ENCODE measurements at regions not wholly inside any gene's neighbourhood (a gene's known extent, or its start where the extent isn't known, plus 50 kb on each side); places are given as distances from the start of the nearest gene placed in this dataset.

- DNase-seq, result no peak
Measured at GRCh38 chr13:36493046-36493445, 60.8 kb downstream of the CCNA1 start.

GRCh38 chr13:36495431-36495830 is 63.1 kb downstream of the CCNA1 start:
- no peak for DNase-seq

DNA sequence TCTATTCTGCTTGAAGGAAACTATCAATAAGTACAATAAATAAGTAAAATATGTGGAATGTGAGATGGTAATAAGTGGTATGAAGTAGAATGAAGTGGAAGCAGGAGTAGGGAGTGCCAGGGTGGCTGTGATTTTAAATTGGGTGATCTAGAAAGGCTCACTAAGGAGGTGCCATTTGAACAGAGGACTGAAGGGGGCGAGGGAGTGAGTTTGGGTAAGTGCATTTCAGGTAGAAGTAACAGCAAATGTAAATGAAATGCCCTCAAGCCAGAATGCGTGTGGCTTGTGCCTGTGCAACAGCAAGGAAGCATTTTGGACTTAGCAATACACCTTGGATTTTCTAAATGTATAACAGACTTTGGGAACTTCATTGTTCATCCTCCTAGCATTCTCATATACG is 77.1 kb downstream of the CCNA1 start:
- no peak for DNase-seq

DNA sequence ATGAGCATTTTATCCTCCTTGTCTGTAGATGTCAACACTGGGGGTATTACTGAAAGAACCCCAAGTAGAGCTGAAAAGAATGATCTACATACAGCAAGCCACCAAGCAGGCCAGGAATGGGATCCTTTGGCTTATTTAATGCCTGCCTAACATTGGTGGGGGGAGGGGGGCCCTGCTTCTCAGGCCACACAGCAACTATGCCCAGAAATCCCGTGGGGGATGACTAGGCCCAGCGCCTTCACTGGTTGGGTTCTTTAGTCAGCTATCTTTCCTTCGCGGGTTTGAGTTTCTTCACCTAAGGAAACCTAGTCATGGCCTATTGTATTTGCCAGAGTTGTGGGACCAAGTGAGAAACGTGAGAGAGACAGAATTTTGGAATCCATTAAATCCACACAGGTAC is 80.5 kb downstream of the CCNA1 start:
- DNase-seq, result no peak

DNA sequence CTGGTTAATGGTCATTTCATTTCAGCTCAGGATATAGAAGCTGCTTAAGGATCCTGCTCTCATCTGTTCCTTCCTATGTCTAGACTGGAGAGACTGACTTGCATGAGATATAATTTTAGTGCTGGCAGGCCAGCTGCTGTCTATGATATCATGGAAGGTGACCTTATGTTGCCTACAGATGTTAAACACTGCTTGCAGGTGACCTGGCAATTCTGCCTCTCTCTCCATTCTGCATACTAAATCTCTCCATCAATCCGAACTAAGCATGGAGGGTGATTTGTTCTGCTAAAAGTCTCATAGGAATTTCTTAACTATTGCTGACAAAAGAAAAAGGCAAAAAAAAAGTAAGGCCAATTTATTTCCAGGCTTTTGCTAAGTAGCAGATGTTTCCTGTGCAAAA is 81.0 kb downstream of the CCNA1 start:
- DNase-seq, result no peak

- DNase-seq, result no peak
Measured at GRCh38 chr13:36515466-36515865, 83.2 kb downstream of the CCNA1 start.

DNA sequence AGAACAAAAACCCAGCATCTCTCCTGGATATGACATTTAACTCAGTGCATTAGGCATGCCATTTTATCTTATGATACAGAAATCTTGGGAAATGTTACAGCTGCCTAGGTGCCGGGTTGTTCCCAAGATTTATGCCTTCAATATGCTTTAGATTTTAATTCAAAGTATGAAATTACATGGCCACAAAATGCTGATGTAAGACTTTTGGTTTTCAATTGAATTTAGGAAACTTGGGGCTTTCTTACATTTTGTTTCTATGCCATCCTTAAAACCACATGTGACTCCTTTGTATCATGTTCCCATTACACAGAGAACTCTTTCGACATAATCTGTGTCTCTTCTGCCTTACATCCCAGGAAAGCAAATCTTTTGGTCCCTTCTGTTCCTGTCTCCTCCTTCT is 83.9 kb downstream of the CCNA1 start:
- no peak for DNase-seq

DNA sequence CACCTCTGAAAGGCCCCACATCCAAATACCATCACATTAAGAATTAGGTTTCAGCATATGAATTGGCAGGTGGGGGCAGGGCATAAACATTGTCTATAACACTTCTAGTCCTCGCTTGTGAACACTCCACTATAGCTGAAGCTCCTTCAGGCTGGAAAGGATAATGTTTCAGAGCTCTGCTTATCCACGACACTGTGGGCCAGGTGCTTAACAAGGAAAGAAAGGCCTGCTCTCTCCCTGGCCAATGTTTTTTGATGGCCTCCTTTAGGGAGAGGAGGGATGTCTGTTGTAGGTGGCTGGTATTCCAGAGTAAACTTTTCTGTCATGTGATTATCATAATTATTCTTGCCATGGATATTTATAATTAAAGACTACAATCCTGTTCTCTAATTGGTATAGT is 86.4 kb downstream of the CCNA1 start:
- no peak for DNase-seq

DNA sequence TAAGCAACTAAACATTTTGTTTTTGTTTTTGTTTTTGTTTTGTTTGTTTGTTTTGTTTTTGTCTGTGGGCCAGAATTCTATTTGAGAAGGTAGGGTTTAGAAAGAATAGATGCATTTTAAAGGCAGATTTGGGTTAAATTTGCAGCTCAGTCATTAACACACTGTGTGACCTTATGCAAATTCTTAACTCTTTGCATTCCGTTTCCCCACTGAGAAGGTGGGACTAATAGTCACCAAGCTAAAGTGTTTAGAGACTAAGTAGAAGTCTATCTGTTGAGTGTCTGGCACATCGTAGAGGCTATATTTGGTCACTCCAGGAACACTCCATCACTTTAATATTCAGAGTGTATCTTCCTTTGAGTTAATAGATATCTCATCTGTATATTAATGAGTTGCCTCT is 87.1 kb downstream of the CCNA1 start:
- no peak for DNase-seq

DNA sequence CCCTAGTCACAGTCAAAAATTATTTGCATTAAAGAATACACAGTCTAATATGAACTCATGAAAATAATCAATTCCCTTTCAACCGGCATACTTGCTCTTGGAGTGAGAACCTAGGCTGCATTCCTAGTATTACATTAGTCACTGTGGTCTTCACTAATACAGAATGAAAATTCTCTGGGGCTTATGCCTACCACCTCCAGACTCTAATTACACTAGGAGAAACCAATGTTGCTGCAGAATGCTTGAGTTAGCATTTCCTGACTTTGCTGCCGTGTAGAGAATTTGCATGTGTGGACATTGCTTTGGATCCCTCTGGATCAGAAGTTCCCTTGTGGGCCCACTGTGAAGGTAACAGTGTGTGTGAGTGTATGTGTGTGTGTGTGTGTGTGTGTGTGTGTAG is 87.8 kb downstream of the CCNA1 start:
- no peak for DNase-seq

DNA sequence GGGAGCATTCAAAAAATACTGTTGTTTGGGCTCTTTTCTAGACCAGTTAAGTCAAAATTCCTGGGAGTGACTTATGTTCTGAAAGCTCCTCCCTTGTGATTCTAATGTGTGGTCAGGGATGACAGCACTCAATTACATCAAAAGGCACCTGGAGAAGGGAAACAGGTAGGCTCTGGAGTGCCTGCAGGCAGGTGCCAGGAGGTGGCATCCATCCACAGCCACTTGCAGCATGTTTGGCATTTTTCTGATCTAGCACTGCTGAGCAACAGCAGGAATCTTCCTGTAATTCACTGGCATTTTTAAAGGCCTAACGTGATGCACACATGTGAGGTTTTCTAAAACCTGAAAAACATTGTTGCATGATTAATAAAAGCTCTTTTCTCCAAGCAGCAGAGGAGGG is 94.6 kb downstream of the CCNA1 start:
- no peak for DNase-seq

DNA sequence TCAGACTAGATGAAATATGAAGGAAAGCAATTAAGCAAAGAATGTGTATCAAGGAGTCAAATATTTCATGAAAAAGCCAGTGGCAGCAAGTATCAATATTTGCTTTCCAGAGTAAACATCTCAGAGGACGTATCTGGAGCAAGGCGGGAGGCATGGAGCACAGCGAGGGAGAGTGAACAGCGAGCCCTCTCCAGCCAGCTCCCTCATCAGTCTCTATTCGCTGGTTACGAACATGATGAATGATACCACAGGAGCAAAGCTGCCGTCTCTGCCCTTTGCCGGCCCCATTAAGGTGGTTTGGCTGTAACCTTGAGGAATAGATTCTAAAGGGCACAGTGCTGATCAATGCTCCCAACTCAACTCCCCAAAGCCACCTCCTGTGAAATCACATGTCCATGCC is 95.8 kb downstream of the CCNA1 start:
- DNase-seq, result no peak

DNA sequence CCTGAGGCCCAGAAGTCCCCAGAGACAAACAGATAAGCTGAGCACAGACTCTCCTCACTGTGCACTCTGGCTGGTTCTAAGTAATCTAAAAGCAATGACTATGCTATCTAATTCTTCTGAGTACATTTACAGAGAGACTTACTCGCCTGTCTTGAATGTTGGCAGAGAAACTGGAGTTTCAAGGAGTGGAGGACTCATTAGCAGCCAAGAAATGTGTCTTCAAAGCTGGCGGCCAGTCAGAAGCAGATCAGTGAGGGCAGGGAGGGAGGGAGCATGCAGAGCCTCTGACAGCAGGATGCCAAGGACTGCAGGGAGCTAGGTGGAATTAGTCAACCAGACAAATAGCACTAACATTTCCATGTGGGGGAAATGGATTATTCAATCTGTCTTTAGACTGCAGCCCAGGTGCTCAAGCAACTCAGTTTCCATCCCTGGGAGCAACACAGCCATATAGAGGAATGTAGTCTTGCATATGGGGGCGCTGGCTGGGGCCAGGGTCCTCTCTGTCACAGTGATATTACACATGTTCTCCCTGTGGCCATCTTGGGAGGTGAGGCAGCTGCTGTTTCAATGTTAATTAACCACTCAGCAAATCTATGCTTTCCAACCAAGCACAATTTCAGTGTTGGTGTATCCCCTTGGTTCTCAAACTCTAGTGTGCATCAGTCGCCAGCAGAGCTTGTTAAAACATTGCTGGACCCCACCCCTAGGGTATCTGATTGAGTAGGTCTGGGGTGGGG is 97.9 kb downstream of the CCNA1 start:
- no peak for DNase-seq

DNA sequence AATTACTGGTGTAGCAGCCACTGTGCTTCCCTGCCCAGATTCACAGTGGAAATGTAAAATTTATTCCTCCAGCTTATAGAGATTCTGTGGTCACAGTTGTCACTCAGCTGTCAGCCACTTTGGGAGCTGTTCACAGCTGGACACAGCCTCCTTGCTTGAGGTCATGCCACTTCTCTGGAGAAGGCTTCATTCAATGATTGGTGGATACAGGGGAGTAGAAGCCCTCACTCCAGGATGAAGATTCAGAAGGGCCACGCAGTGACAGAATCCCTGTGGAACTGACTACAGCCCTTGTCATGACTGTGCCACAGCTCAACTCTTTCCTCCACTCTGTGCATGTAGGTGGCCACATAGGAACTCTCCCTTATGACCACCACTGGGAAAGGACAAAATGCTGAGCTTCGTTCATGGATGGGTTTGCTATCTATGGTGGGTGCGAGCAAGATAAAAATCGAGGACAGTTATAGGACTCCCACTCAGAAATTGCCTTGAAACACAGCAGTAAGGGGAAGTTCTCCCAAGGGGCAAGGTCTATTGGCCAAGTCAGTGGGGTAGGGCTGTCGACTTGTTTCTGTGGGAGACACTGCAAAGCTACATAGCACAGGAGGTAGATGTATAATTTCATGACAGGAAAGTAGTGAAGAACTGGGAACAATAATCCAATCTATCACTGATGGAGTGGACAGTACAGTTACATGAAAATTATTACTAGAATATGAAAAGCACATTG is 98.7 kb downstream of the CCNA1 start:
- no peak for DNase-seq

DNA sequence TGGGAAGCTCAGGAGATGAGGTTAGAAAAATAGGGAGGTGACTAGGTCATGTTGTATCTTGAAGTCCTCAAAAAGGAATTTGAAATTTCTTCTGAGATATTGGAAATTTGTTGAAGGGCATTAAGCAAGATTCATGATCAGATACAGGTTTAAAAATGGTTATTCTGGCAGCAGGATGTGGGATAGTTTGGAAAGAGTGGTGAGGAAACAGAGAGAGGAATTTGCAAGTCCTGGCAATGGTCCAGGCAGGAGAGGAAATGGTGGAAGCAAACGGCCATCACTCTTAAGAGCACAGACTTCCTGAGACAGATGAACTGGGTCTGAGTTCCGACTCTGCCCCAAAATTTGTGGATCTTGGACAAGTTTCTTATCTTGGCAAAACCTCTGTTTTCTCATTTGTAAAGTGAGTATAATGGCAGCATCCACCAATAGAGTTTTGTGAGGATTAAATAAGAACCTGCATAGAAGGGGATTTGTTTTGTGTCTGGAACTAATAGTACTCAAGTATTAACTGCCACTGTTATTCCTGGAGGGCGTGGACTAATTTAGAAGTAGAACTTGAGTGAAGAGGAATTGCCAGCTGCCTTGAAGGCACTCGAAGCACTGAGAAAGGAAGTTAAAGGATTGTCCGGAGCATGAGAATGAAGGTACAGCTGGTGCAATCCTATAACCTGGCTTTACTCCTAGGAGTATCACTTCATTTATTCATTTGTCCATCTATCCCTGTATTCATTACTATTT is 99.6 kb downstream of the CCNA1 start:
- no peak for DNase-seq

DNA sequence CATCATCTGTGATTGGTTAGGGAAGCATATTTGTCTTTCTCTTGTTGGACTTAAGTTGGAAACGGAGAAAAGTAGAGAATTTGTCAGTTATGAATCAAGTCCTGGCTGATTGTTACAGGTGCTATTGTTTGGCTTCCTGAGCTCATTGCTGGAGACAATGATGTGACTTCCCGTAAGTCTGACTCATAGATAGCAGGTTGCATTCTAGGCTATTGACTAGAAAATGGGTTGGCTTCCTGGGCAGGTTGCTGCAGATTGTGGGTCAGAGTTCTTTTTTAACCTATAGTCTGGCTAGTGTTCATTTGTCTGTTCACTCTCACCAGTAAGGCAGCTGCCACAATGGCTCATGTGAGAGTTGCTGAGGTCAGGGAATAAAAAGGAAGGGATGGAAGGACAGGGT is 101.5 kb downstream of the CCNA1 start:
- DNase-seq, result no peak

DNA sequence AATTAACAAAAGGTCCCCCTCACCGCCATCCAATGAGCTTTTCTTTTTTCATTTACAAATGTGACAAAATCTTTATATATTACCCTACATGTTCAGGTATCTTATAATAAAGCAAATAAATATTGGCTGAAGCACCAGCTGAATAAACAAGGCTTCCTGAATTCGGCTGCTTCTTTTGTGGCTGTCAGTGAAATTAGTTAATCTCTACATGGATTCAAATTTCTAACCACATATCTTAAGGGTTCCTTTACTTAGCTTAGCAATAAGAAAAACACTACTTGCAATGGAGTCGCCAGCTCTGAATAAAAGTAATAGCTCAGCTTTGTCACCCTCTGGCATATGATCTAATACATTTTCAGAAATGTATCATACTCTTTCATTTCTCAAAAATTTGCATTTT is 104.3 kb downstream of the CCNA1 start:
- no peak for DNase-seq

DNA sequence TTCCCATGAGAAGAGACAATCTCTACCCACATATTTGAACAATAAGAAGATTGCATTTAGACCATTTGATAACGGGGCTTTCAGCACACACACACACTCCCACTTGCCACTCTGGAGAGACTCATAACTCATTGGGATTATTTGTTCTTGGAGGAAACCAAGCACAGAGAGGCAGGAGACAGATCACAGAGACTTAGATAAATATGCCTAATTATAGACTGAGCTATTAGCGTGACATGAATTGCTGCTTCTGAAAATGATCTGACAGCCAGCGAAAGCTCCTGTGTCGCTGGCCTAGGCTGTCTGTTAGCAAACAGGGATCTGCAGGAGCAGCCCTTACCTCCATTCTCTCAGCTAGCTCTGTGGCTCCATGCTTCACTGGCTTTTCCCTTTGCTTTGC is 111.4 kb downstream of the CCNA1 start:
- DNase-seq, result no peak

- DNase-seq, result no peak
Measured at GRCh38 chr13:36548129-36548528, 115.8 kb downstream of the CCNA1 start.

- DNase-seq, result no peak
Measured at GRCh38 chr13:36549126-36549702, 116.9 kb downstream of the CCNA1 start.

- no peak for DNase-seq
Measured at GRCh38 chr13:36549755-36550154, 117.5 kb downstream of the CCNA1 start.

DNA sequence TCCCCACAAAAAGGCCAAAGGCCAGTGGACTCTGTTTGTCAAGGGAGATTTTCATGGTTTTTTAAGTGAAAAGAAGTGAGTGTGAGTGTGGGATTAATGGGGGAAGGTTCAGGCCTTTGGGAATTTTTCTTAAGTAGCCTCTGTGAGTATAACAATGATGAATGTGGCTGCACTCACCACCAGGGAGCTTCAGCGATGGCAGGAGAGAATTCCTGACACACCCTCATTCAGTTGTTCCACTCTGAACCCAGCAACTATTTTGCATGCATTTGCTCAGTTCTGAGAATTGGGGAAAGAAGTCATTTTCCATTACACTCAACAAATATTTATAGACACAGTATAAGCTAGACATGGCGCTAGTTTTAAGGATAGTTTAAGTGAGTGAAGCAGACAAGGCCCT is 117.9 kb downstream of the CCNA1 start:
- DNase-seq, result no peak

GRCh38 chr13:36551445-36551844 is 119.2 kb downstream of the CCNA1 start:
- no peak for DNase-seq

All from right kidney (tissue), 1 donor.